ENCODE measurements at regions not wholly inside any gene's neighbourhood (a gene's known extent, or its start where the extent isn't known, plus 50 kb on each side); places are given as distances from the start of the nearest gene placed in this dataset.
"Not testable (repeated sequence)": the region's sequence is repeated elsewhere in the genome, so short reads cannot be mapped to it uniquely, and the experiment has no call there.

DNA sequence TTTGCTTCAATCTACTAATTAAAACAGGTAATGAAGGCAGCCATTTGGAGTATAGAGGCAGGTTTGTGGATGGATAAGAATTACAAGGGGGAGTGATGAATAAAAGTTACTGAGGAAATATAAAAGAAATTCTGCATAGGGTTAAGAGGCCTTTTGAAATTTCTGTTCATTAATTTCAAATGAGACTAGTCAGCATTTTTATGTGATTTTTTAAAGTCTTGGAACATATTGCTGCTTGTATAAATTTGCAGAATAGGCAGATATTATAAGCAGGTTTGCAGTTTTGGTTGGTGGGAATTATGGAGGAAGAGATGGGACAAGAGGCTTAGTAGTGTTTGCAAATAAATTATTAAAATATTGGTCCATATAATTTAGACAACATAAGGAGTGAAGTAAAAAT is 750.4 kb upstream of the AGA start:
- no peaks in the 10 kb centered on the region for H3K36me3 ChIP-seq (ENCODE audit: insufficient read depth, insufficient read length, low read length)
- no peaks in the 10 kb centered on the region for H3K9me3 ChIP-seq (ENCODE audit: insufficient read depth, low read length)
- no peaks in the 10 kb centered on the region for H3K27me3 ChIP-seq (ENCODE audit: insufficient read depth, insufficient read length)
- DNase-seq (ENCODE audit: low read depth, low spot score), result no peak
- TF ChIP-seq ZNF274 (IDR thresholded peaks at IDR 0.05; ENCODE audit: low read depth, low read length) (no peak), SUZ12 (IDR thresholded peaks at IDR 0.05; ENCODE audit: extremely low read depth, insufficient read depth, insufficient read length) (no peak), YY1 (IDR thresholded peaks at IDR 0.05; ENCODE audit: insufficient read depth, insufficient read length) (no peak)
- no peaks in the 10 kb centered on the region for H3K4me1 ChIP-seq (ENCODE audit: insufficient read depth, insufficient read length)
- no peak overlapping the region for H3K4me3 ChIP-seq (ENCODE audit: insufficient read length, low read depth)
- H3K9ac ChIP-seq (ENCODE audit: insufficient read length, low read depth), result no peak overlapping the region

DNA sequence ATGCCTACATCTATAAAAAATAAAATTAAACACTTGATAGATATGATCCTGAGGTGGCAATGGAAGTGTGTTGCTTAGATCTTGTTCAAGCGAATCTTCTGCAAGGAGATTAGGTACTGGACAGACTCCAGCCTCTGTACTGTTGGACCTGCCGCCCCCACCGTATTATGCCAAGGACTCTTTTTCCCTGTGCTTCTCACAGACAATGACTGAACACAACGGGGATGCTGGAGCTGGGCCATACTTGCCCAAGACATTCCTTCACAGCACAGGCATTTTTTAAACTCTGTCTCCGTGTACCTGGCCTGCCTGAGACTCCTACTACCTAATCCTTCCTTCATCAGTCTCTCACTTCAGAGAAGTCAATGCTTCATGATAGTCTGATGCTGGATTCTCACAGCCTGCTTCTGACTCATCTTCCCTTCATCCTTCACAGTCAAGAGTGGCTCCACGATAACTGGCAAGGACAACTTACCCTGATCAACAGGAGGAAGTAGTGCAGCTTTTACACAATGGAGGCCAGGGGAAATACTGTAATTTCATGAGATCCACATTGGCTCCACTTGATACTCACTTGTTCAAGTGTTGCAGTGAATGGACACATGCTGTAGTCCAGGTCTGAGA is 754.6 kb upstream of the AGA start:
- DNase-seq (ENCODE audit: low read depth, low spot score), result no peak
- Histone ChIP-seq H3K4me1 (ENCODE audit: insufficient read depth, insufficient read length) (no peaks in the 10 kb centered on the region), H3K36me3 (ENCODE audit: insufficient read depth, insufficient read length, low read length) (no peaks in the 10 kb centered on the region), H3K4me3 (ENCODE audit: insufficient read length, low read depth) (no peak overlapping the region), H3K9ac (ENCODE audit: insufficient read length, low read depth) (no peak overlapping the region), H3K27me3 (ENCODE audit: insufficient read depth, insufficient read length) (no peaks in the 10 kb centered on the region), H3K9me3 (ENCODE audit: insufficient read depth, low read length) (no peaks in the 10 kb centered on the region)
- no peak for TF ChIP-seq ZNF274 (IDR thresholded peaks at IDR 0.05; ENCODE audit: low read depth, low read length)

GRCh38 chr4:178198691-178199090 is 756.5 kb upstream of the AGA start:
- H3K9me3 ChIP-seq (ENCODE audit: insufficient read depth, low read length), result no peaks in the 10 kb centered on the region
- no peak for DNase-seq (ENCODE audit: low read depth, low spot score)

DNA sequence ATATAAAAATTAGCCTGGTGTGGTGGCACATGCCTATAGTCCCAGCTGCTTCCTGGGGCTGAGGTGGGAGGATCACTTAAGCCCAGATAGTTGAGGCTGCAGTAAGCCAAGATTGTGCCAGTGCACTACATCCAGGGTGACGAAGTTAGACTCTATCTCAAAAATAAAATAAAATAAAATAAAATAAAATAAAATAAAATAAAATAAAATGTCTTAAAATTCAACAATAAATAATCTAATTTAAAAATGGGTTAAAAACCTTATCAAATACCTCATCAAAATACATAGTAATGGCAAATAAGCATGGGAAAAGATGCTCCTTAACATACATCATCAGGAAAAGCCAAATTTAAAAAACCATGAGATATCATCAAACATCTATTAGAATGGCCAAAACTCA is 760.2 kb upstream of the AGA start:
- no peak for TF ChIP-seq ZNF274 (IDR thresholded peaks at IDR 0.05; ENCODE audit: low read depth, low read length)
- no peak for TF ChIP-seq YY1 (IDR thresholded peaks at IDR 0.05; ENCODE audit: insufficient read depth, insufficient read length)
- no peak for TF ChIP-seq SUZ12 (IDR thresholded peaks at IDR 0.05; ENCODE audit: extremely low read depth, insufficient read depth, insufficient read length)
- H3K9ac ChIP-seq (ENCODE audit: insufficient read length, low read depth), result no peak overlapping the region
- H3K4me1 ChIP-seq (ENCODE audit: insufficient read depth, insufficient read length), result no peaks in the 10 kb centered on the region
- no peak overlapping the region for H3K4me3 ChIP-seq (ENCODE audit: insufficient read length, low read depth)
- H3K9me3 ChIP-seq (ENCODE audit: insufficient read depth, low read length), result peaks cover 17% of the 10 kb centered on the region
- no peaks in the 10 kb centered on the region for H3K27me3 ChIP-seq (ENCODE audit: insufficient read depth, insufficient read length)
- H3K36me3 ChIP-seq (ENCODE audit: insufficient read depth, insufficient read length, low read length), result no peaks in the 10 kb centered on the region
- no peak for DNase-seq (ENCODE audit: low read depth, low spot score)

More at GRCh38 chr4:178198691-178199090, 756.5 kb upstream of the AGA start:
- no peaks in the 10 kb centered on the region for H3K4me1 ChIP-seq (ENCODE audit: insufficient read depth, insufficient read length)
- TF ChIP-seq SUZ12 (IDR thresholded peaks at IDR 0.05; ENCODE audit: extremely low read depth, insufficient read depth, insufficient read length) (no peak), ZNF274 (IDR thresholded peaks at IDR 0.05; ENCODE audit: low read depth, low read length) (no peak), YY1 (IDR thresholded peaks at IDR 0.05; ENCODE audit: insufficient read depth, insufficient read length) (no peak)
- H3K36me3 ChIP-seq (ENCODE audit: insufficient read depth, insufficient read length, low read length), result no peaks in the 10 kb centered on the region
- H3K4me3 ChIP-seq (ENCODE audit: insufficient read length, low read depth), result no peak overlapping the region
- no peak overlapping the region for H3K9ac ChIP-seq (ENCODE audit: insufficient read length, low read depth)
- no peaks in the 10 kb centered on the region for H3K27me3 ChIP-seq (ENCODE audit: insufficient read depth, insufficient read length)

GRCh38 chr4:178205826-178206225 is 763.6 kb upstream of the AGA start:
- Histone ChIP-seq H3K9ac (ENCODE audit: insufficient read length, low read depth) (no peak overlapping the region), H3K9me3 (ENCODE audit: insufficient read depth, low read length) (peaks cover 17% of the 10 kb centered on the region), H3K4me3 (ENCODE audit: insufficient read length, low read depth) (no peak overlapping the region), H3K27me3 (ENCODE audit: insufficient read depth, insufficient read length) (no peaks in the 10 kb centered on the region), H3K36me3 (ENCODE audit: insufficient read depth, insufficient read length, low read length) (no peaks in the 10 kb centered on the region), H3K4me1 (ENCODE audit: insufficient read depth, insufficient read length) (no peaks in the 10 kb centered on the region)
- no peak for DNase-seq (ENCODE audit: low read depth, low spot score)
- no peak for TF ChIP-seq ZNF274 (IDR thresholded peaks at IDR 0.05; ENCODE audit: low read depth, low read length)
- TF ChIP-seq SUZ12 (IDR thresholded peaks at IDR 0.05; ENCODE audit: extremely low read depth, insufficient read depth, insufficient read length), result no peak
- TF ChIP-seq YY1 (IDR thresholded peaks at IDR 0.05; ENCODE audit: insufficient read depth, insufficient read length), result no peak

DNA sequence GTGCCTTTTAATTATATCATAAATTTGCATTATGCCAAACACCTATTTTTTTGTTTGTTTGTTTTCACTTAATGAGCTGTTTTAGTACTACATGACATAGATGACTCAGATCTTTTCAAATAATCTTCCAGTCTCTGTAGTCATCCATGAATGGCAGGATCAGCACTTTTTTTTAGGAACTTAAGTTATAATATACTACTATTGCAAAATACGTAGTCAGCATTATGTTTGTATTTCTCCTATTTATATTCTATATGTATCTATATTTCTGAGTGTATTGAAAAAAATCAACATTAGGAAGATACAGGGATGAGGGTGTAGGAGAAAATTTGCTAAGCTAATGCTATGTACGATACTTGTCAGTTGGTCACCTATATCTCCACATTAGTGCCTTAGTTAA is 773.1 kb upstream of the AGA start:
- H3K9me3 ChIP-seq (ENCODE audit: insufficient read depth, low read length), result no peaks in the 10 kb centered on the region
- no peak overlapping the region for H3K4me3 ChIP-seq (ENCODE audit: insufficient read length, low read depth)
- TF ChIP-seq ZNF274 (IDR thresholded peaks at IDR 0.05; ENCODE audit: low read depth, low read length), result no peak
- no peak for TF ChIP-seq YY1 (IDR thresholded peaks at IDR 0.05; ENCODE audit: insufficient read depth, insufficient read length)
- TF ChIP-seq SUZ12 (IDR thresholded peaks at IDR 0.05; ENCODE audit: extremely low read depth, insufficient read depth, insufficient read length), result no peak
- DNase-seq (ENCODE audit: low read depth, low spot score), result no peak
- no peak overlapping the region for H3K9ac ChIP-seq (ENCODE audit: insufficient read length, low read depth)
- H3K36me3 ChIP-seq (ENCODE audit: insufficient read depth, insufficient read length, low read length), result no peaks in the 10 kb centered on the region
- H3K4me1 ChIP-seq (ENCODE audit: insufficient read depth, insufficient read length), result no peaks in the 10 kb centered on the region
- H3K27me3 ChIP-seq (ENCODE audit: insufficient read depth, insufficient read length), result no peaks in the 10 kb centered on the region

DNA sequence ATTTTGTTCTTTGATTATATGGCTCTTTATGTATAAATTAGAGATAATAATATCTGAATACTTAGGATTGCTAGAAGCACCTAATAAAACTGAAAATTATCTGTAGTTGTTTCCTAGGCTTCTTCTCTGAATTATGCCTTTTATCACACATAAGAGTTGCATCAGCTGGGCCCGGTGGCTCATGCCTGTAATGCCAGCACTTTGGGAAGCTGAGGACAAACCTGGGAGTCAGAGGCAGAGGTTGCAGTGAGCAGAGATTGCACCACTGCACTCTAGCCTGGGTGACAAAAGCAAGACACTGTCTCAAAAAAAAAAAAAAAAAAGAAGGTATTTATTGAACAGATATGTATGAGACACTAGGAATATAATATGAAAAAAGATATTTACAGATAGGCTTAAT is 773.5 kb upstream of the AGA start:
- no peaks in the 10 kb centered on the region for H3K36me3 ChIP-seq (ENCODE audit: insufficient read depth, insufficient read length, low read length)
- H3K9ac ChIP-seq (ENCODE audit: insufficient read length, low read depth), result no peak overlapping the region
- no peak overlapping the region for H3K4me3 ChIP-seq (ENCODE audit: insufficient read length, low read depth)
- DNase-seq (ENCODE audit: low read depth, low spot score), result no peak
- TF ChIP-seq SUZ12 (IDR thresholded peaks at IDR 0.05; ENCODE audit: extremely low read depth, insufficient read depth, insufficient read length) (no peak), YY1 (IDR thresholded peaks at IDR 0.05; ENCODE audit: insufficient read depth, insufficient read length) (no peak), ZNF274 (IDR thresholded peaks at IDR 0.05; ENCODE audit: low read depth, low read length) (no peak)
- no peaks in the 10 kb centered on the region for H3K4me1 ChIP-seq (ENCODE audit: insufficient read depth, insufficient read length)
- no peaks in the 10 kb centered on the region for H3K27me3 ChIP-seq (ENCODE audit: insufficient read depth, insufficient read length)
- H3K9me3 ChIP-seq (ENCODE audit: insufficient read depth, low read length), result no peaks in the 10 kb centered on the region

DNA sequence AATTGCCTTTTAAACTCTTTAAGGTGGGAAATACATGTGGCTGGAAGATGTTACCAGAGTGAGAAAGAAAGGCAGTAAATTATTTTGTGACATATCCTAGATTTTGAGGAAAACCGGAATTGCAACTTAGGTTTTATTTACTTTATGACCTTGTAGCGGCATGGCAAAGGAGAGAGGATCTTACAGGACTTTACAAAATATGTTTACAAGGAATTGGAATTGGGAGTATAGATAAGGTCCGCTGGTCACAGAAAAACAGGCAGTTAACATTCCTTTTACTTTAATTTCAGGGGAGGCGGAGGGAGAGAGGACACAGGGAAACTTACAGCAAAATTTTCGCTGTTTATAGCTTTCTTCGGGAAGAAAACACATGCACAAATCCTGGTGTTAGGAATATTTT is 784.2 kb upstream of the AGA start:
- not testable (repeated sequence) for H3K4me3 ChIP-seq (ENCODE audit: insufficient read length, low read depth); H3K9ac ChIP-seq (ENCODE audit: insufficient read length, low read depth); H3K27me3 ChIP-seq (ENCODE audit: insufficient read depth, insufficient read length); H3K4me1 ChIP-seq (ENCODE audit: insufficient read depth, insufficient read length); DNase-seq (ENCODE audit: low read depth, low spot score); H3K36me3 ChIP-seq (ENCODE audit: insufficient read depth, insufficient read length, low read length); H3K9me3 ChIP-seq (ENCODE audit: insufficient read depth, low read length)

Data from NT2/D1 (cell line).